ENCODE measurements at regions not wholly inside any gene's neighbourhood (a gene's known extent, or its start where the extent isn't known, plus 50 kb on each side); places are given as distances from the start of the nearest gene placed in this dataset.

GRCh38 chr5:7088849-7089248 lies 307.1 kb upstream of the ADCY2 start:
- H3K79me2 ChIP-seq (ENCODE audit: insufficient read depth, low read length), result no peaks in the 10 kb centered on the region
- no CpG with 5 or more reads among the region's 3 CpGs for WGBS (ENCODE audit: insufficient coverage)
- no peak overlapping the region for H3K4me2 ChIP-seq (replicated peaks; ENCODE audit: extremely low read depth, low read length, poor library complexity, severe bottlenecking)
- no peak for TF ChIP-seq CTCF (IDR thresholded peaks at IDR 0.05)
- no peak overlapping the region for H2AFZ ChIP-seq (ENCODE audit: insufficient read depth, low read depth, low read length, poor library complexity, severe bottlenecking)
- Mint-ChIP-seq H3K9me3 (peaks cover 0 to 5% (median 0%) of the 10 kb centered on the region in 7 donors), H3K4me1 (no peaks in the 10 kb centered on the region), H3K27me3 (ENCODE audit: low read depth in 3 of 3) (no peaks in the 10 kb centered on the region), H3K36me3 (no peaks in the 10 kb centered on the region), H3K27ac (no peak overlapping the region), H3K4me3 (no peak overlapping the region)
- H3K9ac ChIP-seq (ENCODE audit: insufficient read depth, low read length, poor library complexity, severe bottlenecking), result no peak overlapping the region
- H3K36me3 ChIP-seq (replicated peaks in 1 of 2; ENCODE audit: control insufficient read depth in 1 of 2, insufficient read depth in 2 of 2, low read length in 2 of 2), result no peaks in the 10 kb centered on the region
- H3K27me3 ChIP-seq (ENCODE audit: control insufficient read depth in 2 of 2, insufficient read depth in 2 of 2, low read length in 2 of 2), result no peaks in the 10 kb centered on the region
- H3K27ac ChIP-seq (ENCODE audit: low read depth in 1 of 2, low read length in 2 of 2), result no peak overlapping the region
- no peaks in the 10 kb centered on the region for H3K4me1 ChIP-seq (ENCODE audit: control insufficient read depth in 1 of 2, insufficient read depth in 2 of 2, low read length in 2 of 2)
- intact Hi-C loops (cut with micrococcal nuclease), result no loop called here
- H4K20me1 ChIP-seq (ENCODE audit: insufficient read depth, low read length), result no peaks in the 10 kb centered on the region
- no peak overlapping the region for H3K4me3 ChIP-seq (replicated peaks in 1 of 3; ENCODE audit: low read depth in 2 of 3, low read length in 3 of 3)
- DNase-seq, result no peak
- H3K9me3 ChIP-seq (replicated peaks in 1 of 2; ENCODE audit: control insufficient read depth in 1 of 2, insufficient read depth in 1 of 2, low read length in 2 of 2), result peaks cover 0 to 7% of the 10 kb centered on the region in 2 donors

- H3K9me3 ChIP-seq (replicated peaks in 1 of 2; ENCODE audit: control insufficient read depth in 1 of 2, insufficient read depth in 1 of 2, low read length in 2 of 2), result no peaks in the 10 kb centered on the region
- H3K36me3 ChIP-seq (replicated peaks in 1 of 2; ENCODE audit: control insufficient read depth in 1 of 2, insufficient read depth in 2 of 2, low read length in 2 of 2), result no peaks in the 10 kb centered on the region
- H3K4me2 ChIP-seq (replicated peaks; ENCODE audit: extremely low read depth, low read length, poor library complexity, severe bottlenecking), result no peak overlapping the region
- no peak for TF ChIP-seq CTCF (IDR thresholded peaks at IDR 0.05)
- no peaks in the 10 kb centered on the region for H3K27me3 ChIP-seq (ENCODE audit: control insufficient read depth in 2 of 2, insufficient read depth in 2 of 2, low read length in 2 of 2)
- no peaks in the 10 kb centered on the region for H4K20me1 ChIP-seq (ENCODE audit: insufficient read depth, low read length)
- Mint-ChIP-seq H3K4me3 (no peak overlapping the region), H3K4me1 (no peaks in the 10 kb centered on the region), H3K27me3 (ENCODE audit: low read depth in 3 of 3) (peaks cover 0 to 2% (median 1%) of the 10 kb centered on the region in 3 donors), H3K9me3 (peaks cover 0 to 8% (median 0%) of the 10 kb centered on the region in 7 donors), H3K27ac (no peak overlapping the region), H3K36me3 (no peaks in the 10 kb centered on the region)
- no peak overlapping the region for H2AFZ ChIP-seq (ENCODE audit: insufficient read depth, low read depth, low read length, poor library complexity, severe bottlenecking)
- no peak overlapping the region for H3K9ac ChIP-seq (ENCODE audit: insufficient read depth, low read length, poor library complexity, severe bottlenecking)
- DNase-seq, result no peak
- intact Hi-C loops (cut with micrococcal nuclease), result no loop called here
- no peak overlapping the region for H3K27ac ChIP-seq (ENCODE audit: low read depth in 1 of 2, low read length in 2 of 2)
- H3K4me3 ChIP-seq (replicated peaks in 1 of 3; ENCODE audit: low read depth in 2 of 3, low read length in 3 of 3), result no peak overlapping the region
- no peaks in the 10 kb centered on the region for H3K79me2 ChIP-seq (ENCODE audit: insufficient read depth, low read length)
- no peaks in the 10 kb centered on the region for H3K4me1 ChIP-seq (ENCODE audit: control insufficient read depth in 1 of 2, insufficient read depth in 2 of 2, low read length in 2 of 2)
- WGBS (ENCODE audit: insufficient coverage), result 7% methylated on average over 2 of the region's 3 CpGs
Measured at GRCh38 chr5:7094626-7095025, 301.3 kb upstream of the ADCY2 start.
